NCI-H2227 treated with DMSO at 0.1 percent for 48 hours (cell line): ENCODE measurements at regions not wholly inside any gene's neighbourhood (a gene's known extent, or its start where the extent isn't known, plus 50 kb on each side); places are given as distances from the start of the nearest gene placed in this dataset.

Experiments used
- DNase-seq: peaks from one replicate; lab custom pipeline; 2025; lab: John Stamatoyannopoulos, UW

- no peak for DNase-seq
Measured at GRCh38 chr11:116180806-116181600, 591.8 kb downstream of the BUD13 start.

- no peak for DNase-seq
Measured at GRCh38 chr11:116179401-116179800, 593.4 kb downstream of the BUD13 start.

DNA sequence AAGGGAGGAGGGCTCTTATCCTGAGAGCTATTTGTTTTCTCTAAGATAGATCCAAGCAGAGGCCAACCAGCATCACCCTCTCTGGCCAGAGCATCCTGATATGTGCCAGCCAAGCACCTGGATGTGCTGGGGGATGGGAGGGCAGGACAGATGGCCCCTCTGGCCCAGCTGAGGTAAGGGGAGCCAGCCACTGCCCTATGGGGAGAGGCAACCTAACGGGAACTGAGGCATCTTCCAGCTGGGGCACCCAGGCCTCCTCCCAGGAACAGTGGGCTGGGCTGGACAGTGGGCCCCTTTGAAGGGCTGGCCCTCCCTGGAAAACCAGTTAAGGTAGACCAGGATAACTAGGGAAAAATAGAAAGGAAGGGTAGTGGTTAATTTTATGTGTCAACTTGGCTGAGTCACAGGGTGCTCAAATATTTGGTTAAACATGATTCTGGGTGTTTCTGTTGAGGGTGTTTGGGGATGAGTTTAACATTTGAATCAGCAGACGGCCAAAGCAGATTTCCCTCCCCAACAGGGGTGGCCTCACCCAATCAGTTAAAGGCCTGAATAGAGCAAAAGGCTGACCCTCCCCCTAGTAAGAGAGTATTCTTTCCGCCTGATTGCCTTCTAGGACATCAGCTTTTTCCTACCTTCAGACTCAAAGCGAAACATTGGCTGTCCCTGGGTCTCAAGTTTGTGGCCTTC lies 595.1 kb downstream of the BUD13 start:
- DNase-seq = no peak

DNA sequence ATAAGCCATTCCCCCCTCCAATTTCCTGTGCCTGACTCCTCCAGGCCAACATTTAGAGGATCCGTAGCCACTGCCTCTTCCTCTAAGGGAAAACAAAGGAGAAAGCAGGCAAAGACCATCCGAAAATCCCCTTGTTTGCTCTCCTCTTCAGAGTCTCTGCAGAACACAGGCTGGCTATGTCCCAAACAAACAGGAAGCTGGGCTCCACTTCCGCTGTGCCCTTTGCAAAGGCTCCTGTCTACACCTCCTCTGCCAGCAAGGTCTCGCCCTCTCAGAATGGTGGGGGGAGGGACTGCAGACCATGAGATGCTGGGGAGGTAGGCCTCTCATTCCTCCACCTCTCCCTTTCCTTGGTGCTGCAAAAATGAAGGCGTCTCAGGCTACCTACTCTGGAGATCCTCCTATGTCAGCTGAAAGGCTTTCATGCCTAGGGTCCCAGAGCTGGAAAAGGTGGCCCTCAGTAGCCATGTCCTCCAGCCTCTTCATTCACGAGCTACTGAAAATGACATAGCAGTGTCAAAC lies 596.2 kb downstream of the BUD13 start:
- no peak for DNase-seq

DNA sequence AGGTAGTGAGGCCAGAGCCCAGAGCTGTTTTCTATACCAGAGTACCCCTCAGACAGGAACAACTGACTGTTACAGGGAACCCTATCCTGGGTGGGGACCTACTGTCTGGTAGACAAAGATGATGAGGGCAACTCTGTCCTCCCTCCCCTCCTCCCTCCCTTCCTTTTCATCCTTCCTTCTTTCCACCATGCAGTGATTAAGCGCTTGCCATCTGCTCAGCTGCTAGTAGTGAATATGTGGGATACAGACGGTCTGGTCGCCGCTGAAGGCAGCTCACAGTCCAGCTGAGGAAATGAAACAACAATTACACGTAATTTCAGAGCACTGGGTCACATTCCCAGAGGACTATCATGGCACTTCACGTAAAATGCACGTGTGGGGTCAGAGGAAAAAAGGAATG lies 597.1 kb downstream of the BUD13 start:
- DNase-seq = peak; percentile 31

DNA sequence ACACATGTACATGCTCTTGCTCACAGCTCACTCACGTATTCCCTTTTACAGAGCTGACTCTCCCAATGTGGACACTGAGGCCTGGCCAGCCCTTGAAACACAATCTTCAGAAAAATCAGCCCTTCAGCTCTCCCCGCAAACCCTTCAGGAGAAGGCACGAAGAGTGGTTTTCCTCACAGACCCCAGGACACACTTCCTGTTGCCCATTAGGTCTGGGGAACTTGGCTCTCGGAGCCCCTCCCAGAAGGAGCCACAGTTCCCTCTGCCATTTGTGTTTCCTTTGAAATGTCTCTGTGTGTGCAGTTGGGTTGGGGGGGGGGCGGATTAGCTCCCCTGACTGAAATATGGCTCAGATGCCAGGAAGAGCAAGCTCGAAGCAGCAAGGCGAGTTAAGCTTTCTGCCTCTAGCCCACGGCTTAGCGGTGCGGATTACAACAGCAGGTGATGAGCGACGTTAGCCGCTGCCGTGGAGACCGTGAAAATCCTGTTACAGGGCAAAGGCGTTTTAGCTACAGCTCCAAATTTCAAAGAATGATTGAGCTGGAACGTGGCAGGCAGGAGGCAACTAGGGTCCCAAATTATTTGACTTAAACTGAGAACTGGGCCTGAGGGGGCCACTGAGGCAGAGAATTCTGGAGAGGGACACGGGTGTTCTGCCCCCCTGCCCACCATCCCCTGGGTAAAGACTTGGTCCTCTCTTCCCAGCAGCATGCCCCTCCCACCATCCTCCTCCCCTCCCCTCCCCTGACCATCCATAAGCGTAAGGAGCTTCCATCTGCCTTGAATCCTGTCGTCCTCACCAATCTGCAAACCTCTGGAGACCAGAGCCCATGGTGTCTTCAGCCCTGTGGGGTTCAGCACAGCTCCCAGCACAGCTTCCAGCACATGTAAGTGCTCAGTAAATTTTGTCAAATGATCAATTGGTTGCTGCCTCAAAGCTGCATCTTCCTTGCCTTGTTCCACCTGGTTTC lies 598.6 kb downstream of the BUD13 start:
- DNase-seq = no peak

- DNase-seq = no peak
Measured at GRCh38 chr11:116173506-116173905, 599.3 kb downstream of the BUD13 start.

DNA sequence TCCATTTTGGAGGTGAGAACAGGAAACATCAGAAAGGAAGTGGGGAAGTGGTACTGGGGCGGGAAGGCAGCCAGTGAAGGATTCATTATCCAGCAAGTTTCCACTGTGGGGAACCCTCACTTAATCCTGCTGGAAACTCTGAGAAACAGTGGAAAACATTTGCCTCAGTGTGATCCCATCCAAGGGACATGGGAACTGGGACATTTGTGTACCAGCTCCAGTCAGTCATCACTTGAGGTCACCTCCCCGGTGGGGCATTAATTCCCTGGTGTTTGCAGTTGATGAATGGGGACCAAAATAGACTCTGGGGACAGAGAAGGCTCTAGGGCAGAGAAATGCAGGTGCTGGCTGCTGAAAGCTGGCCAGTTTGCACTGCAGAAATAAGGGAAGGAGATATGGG lies 599.9 kb downstream of the BUD13 start:
- DNase-seq = no peak

GRCh38 chr11:116172156-116172555 lies 600.6 kb downstream of the BUD13 start:
- no peak for DNase-seq

- DNase-seq = no peak
Measured at GRCh38 chr11:116171271-116172140, 601.3 kb downstream of the BUD13 start.

GRCh38 chr11:116170526-116171120 lies 602.2 kb downstream of the BUD13 start:
- no peak for DNase-seq

DNA sequence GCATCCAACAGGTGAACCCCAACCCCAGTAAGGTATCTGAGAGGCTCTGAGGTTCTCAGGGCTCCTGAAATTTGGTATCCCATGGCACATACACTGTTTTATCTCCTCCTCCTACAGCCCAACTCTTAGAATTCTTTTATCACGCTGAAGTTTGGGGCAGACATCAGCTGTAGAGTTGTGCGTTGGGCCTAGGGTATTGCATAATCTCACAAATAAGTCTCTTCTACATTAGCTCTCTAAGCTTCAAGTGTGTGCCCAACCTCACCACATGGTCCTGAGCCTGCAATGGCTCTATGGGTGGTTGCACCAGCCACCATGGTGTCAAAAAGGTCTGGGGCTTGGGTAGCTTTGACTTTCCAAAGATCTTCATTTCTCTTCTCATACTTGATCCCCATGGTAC lies 603.0 kb downstream of the BUD13 start:
- DNase-seq = no peak

DNA sequence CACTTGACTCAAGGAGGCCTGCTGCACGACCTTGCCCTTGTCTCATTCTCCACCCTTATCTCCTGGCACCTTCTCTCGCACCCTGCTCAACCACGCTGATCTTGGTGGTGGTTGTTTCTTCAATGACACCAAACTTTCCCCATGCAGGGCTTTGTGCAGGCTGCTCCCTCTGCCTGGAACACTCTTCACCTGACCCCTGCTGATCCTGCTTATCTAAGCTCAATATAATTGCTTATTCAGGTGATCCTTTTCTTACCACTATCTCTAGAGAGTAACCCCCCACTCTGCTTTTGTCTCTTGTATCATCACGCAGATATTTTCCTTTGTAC lies 604.4 kb downstream of the BUD13 start:
- no peak for DNase-seq

- DNase-seq = no peak
Measured at GRCh38 chr11:116167706-116168458, 604.9 kb downstream of the BUD13 start.

- DNase-seq = no peak
Measured at GRCh38 chr11:116166573-116167465, 606.0 kb downstream of the BUD13 start.

- no peak for DNase-seq
Measured at GRCh38 chr11:116164843-116165242, 607.9 kb downstream of the BUD13 start.

DNA sequence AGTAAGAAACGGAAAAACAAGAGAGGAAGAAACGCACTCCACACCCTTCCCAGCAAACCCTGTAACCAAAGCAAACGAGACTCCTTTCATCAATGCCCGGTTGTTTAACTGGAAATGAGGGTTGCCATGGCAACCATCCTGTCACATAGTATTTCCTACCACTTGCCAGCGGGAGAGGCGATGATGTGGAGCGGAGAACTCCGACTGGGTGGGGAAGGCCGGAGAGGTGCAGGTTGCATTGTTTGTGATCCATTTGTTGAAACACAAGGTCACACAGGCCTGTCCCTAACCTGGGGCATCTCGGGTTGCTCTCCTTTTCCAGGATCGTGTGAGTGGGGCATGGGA lies 609.9 kb downstream of the BUD13 start:
- DNase-seq = peak; percentile 39

DNA sequence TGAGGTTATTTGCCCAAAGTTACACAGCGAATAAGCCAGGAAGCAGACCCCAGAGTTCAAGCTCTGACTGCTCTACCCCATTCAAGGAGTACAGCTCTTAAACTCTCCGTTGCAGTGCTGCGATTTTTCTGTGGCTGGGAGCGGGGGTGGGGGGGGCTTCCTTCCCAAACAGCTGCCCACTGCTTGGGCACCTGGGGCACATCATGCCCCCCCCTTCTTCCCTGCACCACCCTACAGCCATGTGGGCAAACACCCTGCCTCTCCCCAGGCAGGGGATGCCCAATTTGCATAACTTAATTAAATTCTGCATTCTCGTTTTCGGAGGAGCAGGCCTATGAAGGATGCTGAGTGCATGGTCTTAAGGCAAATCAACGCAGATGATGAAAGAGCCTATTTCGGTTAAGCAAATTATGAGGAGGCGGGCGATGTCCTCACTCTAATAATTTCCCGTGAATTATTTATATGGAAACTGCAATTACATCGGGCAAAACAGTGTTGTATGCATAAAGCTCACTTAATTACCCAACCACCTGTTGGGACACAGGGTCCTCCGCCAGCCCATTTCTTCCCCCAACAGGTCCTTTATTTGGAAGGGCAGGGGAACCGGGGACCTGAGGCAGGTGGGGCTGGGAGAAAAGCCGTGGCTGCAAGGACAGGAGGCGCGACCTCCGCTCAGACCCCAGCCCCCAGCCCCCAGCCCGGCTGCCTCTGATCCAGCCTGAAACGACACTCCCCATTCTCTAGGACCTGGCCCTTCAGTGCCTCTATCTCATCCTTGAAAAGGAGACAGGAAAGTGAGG lies 610.5 kb downstream of the BUD13 start:
- no peak for DNase-seq
